Body of pancreas (tissue), 4 donors: ENCODE measurements at regions not wholly inside any gene's neighbourhood (a gene's known extent, or its start where the extent isn't known, plus 50 kb on each side); places are given as distances from the start of the nearest gene placed in this dataset.

Experiments
- CTCF ChIP-seq, 7 experiments: fragments of 450-650 bp in 4 of 7; fragments of 200-600 bp in 3 of 7; sonication (generic) in 3 of 7; IDR thresholded peaks; one replicate each; pipeline ENCODE4 v1.5.1; 2016 to 2019; ENCODE audit warnings: antibody characterized with exemption in 7 of 7
- POLR2A ChIP-seq, 3 donors: fragments of 450-650 bp; IDR thresholded peaks; one replicate each; pipeline ENCODE4 v1.6.1; 2016; ENCODE audit warnings: antibody characterized with exemption in 3 of 3, mild to moderate bottlenecking in 2 of 3

DNA sequence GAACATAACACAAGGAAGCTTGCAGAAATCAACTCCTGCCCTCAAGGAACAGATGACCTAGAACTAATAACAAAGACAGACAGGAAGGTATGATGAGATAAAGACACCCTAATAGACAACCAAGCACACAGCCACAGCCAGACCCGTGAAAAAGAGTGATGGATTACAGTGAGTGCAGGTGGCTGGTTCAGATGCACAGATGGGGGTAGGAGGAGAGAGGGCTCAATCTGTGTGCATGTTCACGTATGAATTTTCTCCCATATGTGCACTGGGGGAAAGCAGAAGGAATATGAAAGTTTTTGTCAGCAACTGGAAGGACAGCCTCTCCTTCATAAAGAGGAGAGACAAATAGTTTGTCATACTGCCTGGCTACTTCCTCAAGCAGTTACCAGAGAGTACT lies 367.1 kb downstream of the PBX1 start:
- TF ChIP-seq CTCF (IDR thresholded peaks at IDR 0.05) (no peak), POLR2A (IDR thresholded peaks at IDR 0.05) (no peak)
